GM18951 (cell line): ENCODE measurements at regions not wholly inside any gene's neighbourhood (a gene's known extent, or its start where the extent isn't known, plus 50 kb on each side); places are given as distances from the start of the nearest gene placed in this dataset.
"Not testable (repeated sequence)": the region's sequence is repeated elsewhere in the genome, so short reads cannot be mapped to it uniquely, and the experiment has no call there.

Experiments used
- POLR2A ChIP-seq: IDR thresholded peaks from 4 replicates; pipeline ENCODE4 v1.6.1; 2011; ENCODE audit warnings: mild to moderate bottlenecking; ENCODE audit not compliant: insufficient read length, insufficient read depth; ENCODE audit errors: extremely low read depth
- in situ Hi-C: fragments of 300-500 bp; cut with MboI; formaldehyde crosslinking; loops from one replicate; pipeline ENCODE4 v1.12.0; 2022; ENCODE audit warnings: low sequenced_read_pairs, mixed read lengths, inconsistent platforms; ENCODE audit not compliant: unreplicated experiment

- in situ Hi-C loops: no loop called here
These were observed 156.8 kb upstream of the MSX2 start for GRCh38 chr5:174567506-174568141.

GRCh38 chr5:174570662-174571061 is 153.7 kb upstream of the MSX2 start:
- TF ChIP-seq POLR2A: no peak
- in situ Hi-C loops: no loop called here

More at GRCh38 chr5:174567506-174568141, 156.8 kb upstream of the MSX2 start:
- no peak for TF ChIP-seq POLR2A

DNA sequence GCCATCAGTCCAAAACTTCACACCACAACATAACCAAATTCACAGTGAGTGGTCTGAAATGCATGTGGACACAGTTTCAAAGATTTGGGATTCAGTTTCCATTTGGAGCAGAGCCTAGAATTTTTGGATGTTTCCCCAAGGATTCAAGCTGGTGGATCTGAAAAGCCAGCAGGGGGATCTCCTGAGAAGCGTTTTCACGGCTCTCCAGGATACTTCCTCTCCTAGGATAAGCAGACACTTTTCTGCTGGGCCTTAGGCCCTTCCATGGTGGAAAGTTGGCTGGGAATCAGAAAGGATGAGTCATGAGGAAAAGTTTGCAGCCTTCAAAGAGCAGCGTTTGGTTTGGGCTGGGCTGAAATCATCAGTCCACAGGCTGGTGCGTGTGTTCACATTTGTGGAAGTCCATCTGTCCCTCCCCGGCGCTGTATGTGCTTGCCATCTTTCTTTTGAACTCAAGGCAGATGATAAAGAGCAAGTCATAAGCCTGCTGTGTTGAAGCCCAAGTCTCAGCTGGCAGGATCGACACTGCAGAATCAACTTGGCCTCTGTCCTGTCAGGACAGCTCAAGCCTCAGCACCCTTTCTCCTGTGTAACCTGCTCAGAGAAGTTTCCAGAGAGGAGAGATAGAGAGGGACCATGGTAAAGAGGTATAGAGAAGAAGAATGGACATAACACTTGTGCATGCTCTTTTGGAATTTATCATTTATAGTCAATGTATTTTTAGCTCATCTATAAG is 152.6 kb upstream of the MSX2 start:
- in situ Hi-C loops: no loop called here
- no peak for TF ChIP-seq POLR2A

DNA sequence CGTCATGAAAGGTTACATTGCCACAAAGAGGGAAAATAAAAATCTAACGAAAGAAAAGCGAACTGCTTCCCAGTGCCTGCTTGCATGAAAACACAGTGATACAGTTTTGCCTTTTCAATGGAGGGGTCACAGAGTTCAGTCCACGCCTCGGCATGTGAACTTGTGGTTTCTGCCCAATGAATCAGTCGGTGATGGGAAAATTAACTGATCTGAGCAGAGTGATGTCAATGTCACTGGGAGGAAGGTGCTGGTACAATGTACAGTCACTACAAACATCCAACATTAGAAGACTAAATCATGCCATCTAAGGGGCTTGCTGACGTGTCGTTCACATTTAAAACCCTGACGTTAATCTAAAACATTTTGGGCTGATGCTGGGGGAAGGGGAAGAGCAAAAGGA is 151.8 kb upstream of the MSX2 start:
- no peak for TF ChIP-seq POLR2A
- in situ Hi-C loops: no loop called here

DNA sequence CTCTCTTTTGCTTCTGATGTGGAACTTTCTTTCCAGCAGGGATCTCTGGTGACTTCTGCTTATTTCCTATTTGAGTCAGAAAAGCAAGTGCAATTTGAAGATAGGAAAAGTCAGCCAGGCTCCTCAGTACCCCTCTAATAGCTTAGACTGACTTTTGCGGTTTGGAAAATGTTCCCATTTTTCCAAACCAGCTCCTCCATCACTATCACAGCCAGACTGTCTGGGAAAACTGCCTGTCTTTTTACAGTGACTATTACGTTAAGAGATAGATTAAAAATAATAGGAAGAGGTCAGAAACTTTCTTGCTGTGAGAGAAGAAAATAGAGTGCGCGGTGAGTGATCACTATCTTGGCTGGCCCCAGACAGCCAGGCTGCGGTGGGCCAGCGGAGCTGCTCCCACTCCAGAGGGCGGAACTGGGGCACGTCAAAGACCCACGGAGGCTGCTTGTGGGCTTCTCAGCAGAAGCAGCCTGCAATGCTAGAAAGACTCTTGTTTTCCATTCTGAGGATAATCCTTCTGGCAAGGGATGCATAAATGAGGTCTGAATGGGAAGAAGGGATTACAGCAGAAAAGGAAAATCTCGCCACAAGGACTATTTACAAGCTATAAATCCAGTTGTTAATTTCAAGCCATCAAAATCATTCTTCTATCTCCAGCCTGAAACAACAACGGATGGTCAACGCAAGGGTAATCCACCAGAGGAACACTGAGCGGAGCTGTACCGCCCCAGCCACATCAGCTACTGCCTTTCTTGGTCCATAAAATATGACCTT is 151.0 kb upstream of the MSX2 start:
- in situ Hi-C loops: no loop called here

GRCh38 chr5:174575043-174575442 is 149.3 kb upstream of the MSX2 start:
- no peak for TF ChIP-seq POLR2A
- in situ Hi-C loops: no loop called here

More for the DNA sequence above, 151.0 kb upstream of the MSX2 start:
- no peak for TF ChIP-seq POLR2A

DNA sequence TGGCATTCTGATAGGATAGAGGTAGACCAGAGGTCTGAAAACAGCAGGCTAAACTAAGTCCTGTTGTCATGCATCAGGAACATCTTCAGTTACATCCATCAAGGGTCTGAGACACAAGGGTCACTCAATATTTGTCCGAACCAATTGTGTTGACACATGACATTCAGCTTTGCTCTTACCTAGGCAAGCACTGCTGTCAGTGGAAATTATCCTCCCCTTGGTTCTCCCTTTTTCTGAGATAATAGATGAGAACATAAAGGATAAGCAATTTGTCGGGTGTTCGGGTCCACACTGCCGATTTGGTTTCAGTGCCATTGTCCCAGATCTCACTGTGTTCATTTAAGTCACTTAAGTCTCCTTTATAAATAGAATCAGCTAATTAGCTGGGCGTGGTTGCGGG is 148.3 kb upstream of the MSX2 start:
- in situ Hi-C loops: no loop called here
- no peak for TF ChIP-seq POLR2A

DNA sequence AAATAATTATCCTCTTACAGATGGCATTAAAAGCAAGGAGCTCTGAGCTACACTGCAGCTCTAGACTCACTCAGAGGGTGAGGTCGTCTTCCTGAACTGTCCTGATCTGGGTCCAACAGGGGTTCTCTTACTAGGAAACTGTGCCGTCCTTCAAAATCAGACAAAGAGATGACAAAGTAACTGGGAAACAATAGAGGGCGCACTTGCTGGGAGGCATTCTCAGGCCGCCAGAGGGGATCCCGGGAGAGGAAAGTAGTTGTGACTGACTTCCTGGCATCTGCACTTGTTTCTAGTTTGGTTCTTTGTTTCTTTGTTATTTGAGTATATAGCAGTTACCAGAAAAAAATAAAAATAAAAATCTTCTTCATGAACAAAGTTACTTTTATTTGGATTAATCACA is 142.9 kb upstream of the MSX2 start:
- TF ChIP-seq POLR2A: no peak
- in situ Hi-C loops: no loop called here

DNA sequence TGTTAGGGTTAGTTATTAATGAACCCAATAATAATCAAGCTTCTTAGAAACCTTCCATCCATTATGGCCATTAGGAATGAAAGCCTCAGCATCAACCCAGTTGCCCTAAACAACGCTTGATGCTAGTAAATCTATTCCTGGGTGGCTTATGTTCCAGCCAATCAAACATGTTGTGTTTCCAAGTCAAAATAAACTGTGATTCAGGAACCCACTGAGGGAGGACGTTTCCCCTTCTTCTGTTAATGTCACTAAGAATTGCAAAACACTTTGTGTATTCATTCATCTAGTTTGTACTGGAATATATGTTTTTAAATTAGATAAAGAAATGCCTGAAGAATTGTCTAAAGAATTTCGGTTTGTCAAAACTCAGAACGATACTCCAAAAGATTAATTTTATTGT is 142.5 kb upstream of the MSX2 start:
- in situ Hi-C loops: no loop called here
- TF ChIP-seq POLR2A: no peak

- in situ Hi-C loops: no loop called here
- TF ChIP-seq POLR2A: no peak
These were observed 141.3 kb upstream of the MSX2 start for GRCh38 chr5:174583071-174583470.

GRCh38 chr5:174585472-174585871 is 138.9 kb upstream of the MSX2 start:
- TF ChIP-seq POLR2A: no peak
- in situ Hi-C loops: no loop called here

DNA sequence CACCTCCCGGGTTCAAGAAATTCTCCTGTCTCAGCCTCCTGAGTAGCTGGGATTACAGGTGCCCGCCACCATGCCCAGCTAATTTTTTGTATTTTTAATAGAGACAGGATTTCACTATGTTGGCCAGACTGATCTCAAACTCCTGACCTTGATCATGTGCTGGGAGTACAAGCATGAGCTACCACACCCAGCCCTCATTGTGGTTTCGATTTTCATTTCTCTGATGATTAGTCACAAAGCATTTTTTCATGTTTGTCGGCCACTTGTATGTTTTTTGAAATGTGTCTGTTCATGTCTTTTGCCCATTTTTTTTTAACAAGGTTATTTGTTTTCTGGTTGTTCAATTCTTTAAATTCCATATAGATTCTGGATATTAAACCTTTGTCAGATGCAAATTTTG is 138.2 kb upstream of the MSX2 start:
- in situ Hi-C loops: not testable (repeated sequence)

DNA sequence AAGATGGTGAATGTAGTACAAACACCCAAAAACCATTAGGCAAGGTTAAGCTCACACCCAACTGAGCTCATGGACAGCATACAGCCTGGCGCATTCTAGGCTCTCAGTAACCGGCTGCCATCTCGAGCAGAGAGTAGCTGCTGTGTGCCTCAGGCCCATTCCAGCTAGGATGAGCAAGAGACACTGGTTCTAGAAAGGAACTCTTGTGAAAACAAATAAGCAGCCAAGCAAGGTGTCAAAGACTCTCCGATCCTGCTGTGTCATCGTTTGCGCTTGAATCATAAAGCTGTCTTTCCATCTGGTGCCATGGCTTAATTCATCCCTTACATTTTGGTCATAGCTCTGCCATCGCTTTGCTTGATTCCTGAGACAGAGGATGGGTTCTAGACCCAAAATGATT is 135.4 kb upstream of the MSX2 start:
- in situ Hi-C loops: no loop called here
- no peak for TF ChIP-seq POLR2A

GRCh38 chr5:174589599-174589998 is 134.8 kb upstream of the MSX2 start:
- TF ChIP-seq POLR2A: no peak
- in situ Hi-C loops: no loop called here
